Stimulated activated CD4-positive, alpha-beta T cell treated with anti-CD3 and anti-CD28 coated beads, Interleukin-12 subunit alpha, Interleukin-12 subunit beta, amount 100 ng/mL, for 24 hours (primary cell): ENCODE measurements at regions not wholly inside any gene's neighbourhood (a gene's known extent, or its start where the extent isn't known, plus 50 kb on each side); places are given as distances from the start of the nearest gene placed in this dataset.
"Not testable (repeated sequence)": the region's sequence is repeated elsewhere in the genome, so short reads cannot be mapped to it uniquely, and the experiment has no call there.

ENCODE experiments used
- DNase-seq, 2 experiments: peaks; one replicate each; pipeline ENCODE4 v3.0.0-alpha.2; 2020; ENCODE audit warnings: low read depth in 2 of 2

DNA sequence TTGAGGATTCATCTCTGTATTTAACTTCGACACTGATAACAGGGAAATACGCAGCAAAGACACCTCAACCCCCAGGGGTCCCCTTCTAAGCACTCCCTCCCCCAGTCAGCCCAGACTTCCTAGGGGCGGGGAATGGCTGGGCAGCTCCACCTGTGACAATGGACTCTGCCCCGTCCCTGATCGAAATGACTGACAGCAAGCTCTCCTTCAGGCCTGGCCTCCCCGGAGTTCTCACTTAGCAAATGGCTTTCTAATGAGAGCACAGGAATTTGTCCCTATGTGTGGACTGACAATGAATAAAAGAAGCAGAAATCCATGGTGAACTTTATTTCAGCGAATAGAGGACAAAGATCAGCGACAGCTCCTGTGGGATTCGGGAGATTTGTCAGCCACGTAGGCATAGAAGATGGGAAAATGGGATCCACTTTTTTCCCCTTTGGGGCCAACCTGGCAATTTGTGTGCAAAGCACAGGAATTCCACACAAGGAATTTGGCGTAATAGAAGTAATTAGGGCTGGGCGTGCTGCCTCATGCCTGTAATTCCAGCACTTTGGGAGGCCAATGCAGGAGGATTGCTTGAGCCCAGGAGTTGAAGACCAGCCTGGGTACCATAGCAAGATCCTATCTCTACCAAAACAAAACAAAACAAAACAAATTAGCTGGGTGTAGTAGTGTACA lies 63.8 kb downstream of the TNFAIP2 start:
- DNase-seq, result no peak

DNA sequence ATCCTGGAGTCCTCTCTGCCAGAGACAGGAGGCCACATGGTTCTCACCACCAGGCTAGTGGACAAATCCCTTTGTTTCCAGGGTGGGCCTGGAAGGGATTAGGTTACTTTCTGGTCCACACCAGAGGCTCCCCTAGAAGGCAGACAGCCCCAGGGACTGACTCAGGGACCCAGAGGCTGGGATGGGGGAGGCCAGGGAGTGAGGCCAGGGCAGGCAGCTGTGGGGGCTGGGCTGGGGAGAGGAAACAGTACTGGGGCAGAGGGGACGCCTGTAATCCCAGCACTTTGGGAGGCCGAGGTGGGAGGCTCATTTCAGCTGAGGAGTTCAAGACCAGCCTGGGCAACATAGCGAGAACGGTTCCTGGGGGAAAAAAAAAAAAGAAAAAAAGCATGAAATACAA lies 64.7 kb downstream of the TNFAIP2 start:
- no peak for DNase-seq

- peak in 1 of 2 experiments; percentile 7 for DNase-seq
Observed at GRCh38 chr14:103188810-103189480, 65.7 kb downstream of the TNFAIP2 start.

- no peak for DNase-seq
Observed at GRCh38 chr14:103189481-103190470, 66.5 kb downstream of the TNFAIP2 start.

DNA sequence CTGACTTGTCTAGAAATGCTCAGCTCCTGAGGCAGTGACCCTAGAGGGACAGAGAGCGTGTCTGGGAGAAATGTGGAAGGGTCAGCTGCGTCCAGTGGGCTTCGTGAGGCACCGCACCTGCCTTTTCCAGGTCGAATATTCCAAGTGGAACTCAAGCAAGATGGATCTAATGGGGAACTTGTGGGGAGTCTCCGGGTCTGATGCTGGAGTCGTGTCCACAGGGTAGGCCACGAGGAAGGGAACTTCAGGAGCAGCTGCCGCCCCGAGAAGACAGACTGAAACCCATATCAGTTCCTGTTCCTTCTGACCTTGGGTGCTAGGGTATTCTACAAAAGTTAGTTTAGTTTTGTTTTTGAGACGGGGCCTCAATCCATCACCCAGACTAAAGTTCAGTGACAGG lies 67.5 kb downstream of the TNFAIP2 start:
- DNase-seq, result no peak

GRCh38 chr14:103191844-103192243 lies 68.6 kb downstream of the TNFAIP2 start:
- DNase-seq, result no peak

DNA sequence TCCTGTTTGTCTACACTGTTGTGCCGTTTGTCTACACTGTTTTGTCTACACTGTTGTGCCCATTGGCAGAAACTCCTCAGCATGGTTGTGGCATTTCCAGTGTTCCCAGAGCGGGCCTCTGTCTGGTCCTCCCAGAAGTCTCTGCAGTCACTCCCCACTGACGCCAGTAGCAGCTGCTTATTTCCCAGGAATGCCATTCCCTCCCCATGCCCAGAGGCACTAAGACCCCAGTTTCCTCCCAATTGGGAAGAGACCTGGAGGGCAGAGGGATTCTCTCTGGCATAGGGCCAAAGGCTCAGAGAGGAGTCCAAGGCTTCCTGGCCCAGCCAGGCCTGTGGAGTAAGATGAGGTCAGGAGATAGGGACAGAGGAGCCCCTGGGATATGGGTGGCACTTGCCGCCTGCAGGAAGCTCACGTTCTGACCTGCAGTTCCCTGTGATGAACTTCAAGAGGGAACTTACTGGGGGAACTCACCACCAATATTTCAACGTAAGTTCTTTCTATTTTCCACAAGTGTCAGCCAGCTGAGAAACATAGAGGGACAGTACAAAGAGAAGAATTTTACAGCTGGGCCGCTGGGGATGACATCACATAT lies 69.1 kb downstream of the TNFAIP2 start:
- DNase-seq, result no peak

- not testable (repeated sequence) for DNase-seq
Observed at GRCh38 chr14:103192861-103193260, 69.6 kb downstream of the TNFAIP2 start.

DNA sequence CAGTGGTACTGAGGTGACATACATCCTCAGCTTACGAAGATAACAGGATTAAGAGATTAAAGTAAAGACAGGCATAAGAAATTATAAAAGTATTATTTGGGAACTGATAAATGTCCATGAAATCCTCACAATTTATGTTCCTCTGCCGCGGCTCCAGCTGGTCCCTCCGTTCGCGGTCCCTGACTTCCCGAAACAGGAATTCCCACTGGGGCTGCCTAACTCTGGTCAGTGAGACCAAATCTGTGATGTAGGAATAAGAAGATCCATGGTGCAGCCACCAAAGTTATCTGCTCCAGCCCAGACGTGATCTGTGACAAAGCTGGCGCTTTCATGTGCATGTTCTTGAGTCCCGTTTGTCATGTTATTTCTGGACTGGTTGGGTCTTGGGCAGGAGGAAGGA lies 70.2 kb downstream of the TNFAIP2 start:
- DNase-seq, result not testable (repeated sequence)

- no peak for DNase-seq
Observed at GRCh38 chr14:103194256-103195045, 71.2 kb downstream of the TNFAIP2 start.

DNA sequence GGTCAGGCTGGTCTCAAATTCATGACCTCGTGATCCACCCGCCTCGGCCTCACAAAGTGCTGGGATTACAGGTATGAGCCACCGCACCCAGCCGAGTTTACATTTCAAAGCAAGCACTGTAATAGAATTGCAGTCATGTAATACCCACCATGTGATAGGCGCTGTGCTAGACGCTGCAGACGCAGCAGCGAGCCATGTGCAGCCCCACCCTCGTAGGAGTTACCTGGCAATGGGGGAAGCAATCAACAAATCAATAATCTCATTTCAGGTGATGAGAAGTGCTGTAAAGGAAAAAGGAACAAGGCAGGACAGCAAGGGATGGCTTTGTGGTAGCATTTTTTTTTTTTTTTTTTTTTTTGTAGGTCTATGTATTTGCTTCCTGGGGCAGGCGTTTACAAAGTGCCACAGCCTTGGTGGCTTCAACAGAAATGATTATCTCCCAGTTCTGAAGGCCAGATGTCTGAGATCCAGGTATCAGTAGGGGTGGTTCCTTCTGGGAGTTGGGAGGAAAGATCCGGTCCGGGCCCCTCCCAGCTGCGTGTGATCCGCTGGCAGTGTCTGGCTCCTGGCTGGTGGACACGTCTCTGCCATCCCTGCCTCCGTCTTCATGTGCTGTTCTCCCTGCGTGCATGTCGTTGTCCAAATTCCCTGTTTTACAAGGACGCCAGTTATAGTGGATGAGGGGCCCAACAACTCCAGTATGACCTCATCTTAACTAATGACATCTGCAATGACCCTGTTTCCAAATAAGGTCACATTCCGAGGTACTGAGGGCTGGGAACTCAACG lies 72.8 kb downstream of the TNFAIP2 start:
- no peak for DNase-seq

GRCh38 chr14:103196716-103197115 lies 73.5 kb downstream of the TNFAIP2 start:
- DNase-seq, result no peak

GRCh38 chr14:103198131-103199105 lies 75.2 kb downstream of the TNFAIP2 start:
- DNase-seq, result no peak

DNA sequence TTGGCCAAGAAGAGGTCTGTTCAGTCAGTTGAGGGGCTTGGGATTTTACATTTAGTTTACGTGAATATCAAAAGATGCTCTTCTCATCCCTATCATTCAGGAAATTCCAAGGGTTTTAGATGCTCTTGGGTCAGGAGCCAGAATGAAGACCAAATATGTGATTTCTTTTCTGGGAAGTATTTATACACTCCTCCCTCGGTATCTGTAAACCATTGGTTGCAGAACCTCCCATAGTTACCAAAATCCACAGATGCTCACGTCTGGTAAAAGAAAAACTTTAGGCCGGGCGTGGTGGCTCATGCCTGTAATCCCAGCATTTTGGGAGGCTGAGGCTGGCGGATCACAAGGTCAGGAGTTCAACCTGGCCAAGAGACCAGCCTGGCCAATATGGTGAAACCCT lies 75.9 kb downstream of the TNFAIP2 start:
- no peak for DNase-seq

DNA sequence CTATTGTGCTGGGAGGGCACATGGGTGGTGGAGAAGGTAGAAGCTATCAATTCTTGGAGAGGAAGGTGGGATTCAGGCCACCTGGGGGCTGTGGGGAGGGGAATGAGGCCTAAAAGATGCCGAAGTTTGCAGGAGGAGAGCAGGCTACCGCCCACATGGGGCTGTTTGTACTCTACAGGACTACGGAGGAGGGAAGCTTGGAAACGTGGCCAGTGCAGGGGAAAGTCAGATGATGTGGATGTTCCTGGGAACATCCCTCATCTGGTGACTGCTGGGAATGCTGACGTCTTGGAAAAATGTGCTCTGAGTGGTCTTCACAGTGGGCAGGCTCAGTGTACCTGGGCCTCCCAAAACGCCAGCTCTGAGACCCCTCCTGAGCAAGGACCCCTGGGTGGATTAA lies 78.5 kb downstream of the TNFAIP2 start:
- no peak for DNase-seq

GRCh38 chr14:103204852-103205540 lies 81.7 kb downstream of the TNFAIP2 start:
- DNase-seq, result no peak

- no peak for DNase-seq
Observed at GRCh38 chr14:103205541-103205906, 82.3 kb downstream of the TNFAIP2 start.

- DNase-seq, result no peak
Observed at GRCh38 chr14:103206023-103206481, 82.8 kb downstream of the TNFAIP2 start.
